CD14-positive monocyte (primary cell): ENCODE measurements at regions not wholly inside any gene's neighbourhood (a gene's known extent, or its start where the extent isn't known, plus 50 kb on each side); places are given as distances from the start of the nearest gene placed in this dataset.

ENCODE experiments used
- DNase-seq, 3 donors: peaks; one replicate each; pipeline ENCODE4 v3.0.0-alpha.2; 2011 to 2022
- H2AFZ ChIP-seq: 2 replicates; pipeline ENCODE4 v1.6.0; 2012; ENCODE audit warnings: mild to moderate bottlenecking, low read depth, low read length, inconsistent platforms; ENCODE audit not compliant: insufficient read depth, poor library complexity, severe bottlenecking
- H3K27ac ChIP-seq, 2 donors: 1 replicate in 1 of 2; 2 replicates in 1 of 2; pipeline ENCODE4 v1.5.1; 2012 to 2013; ENCODE audit warnings: low read length in 2 of 2, control low read depth in 1 of 2, inconsistent platforms in 1 of 2, low read depth in 1 of 2, mild to moderate bottlenecking in 1 of 2
- H3K27me3 ChIP-seq, 2 donors: one replicate each; pipeline versions ENCODE4 v1.6.0 to v1.6.1; 2011 to 2013; ENCODE audit warnings: low read length in 2 of 2; ENCODE audit not compliant: control insufficient read depth in 2 of 2, insufficient read depth in 2 of 2
- H3K36me3 ChIP-seq, 2 donors: replicated peaks in 1 of 2; 1 replicate in 1 of 2; 2 replicates in 1 of 2; pipeline versions ENCODE4 v1.5.1 to v1.6.1; 2012 to 2013; ENCODE audit warnings: low read length in 2 of 2, control low read depth in 1 of 2, inconsistent platforms in 1 of 2, mild to moderate bottlenecking in 1 of 2; ENCODE audit not compliant: insufficient read depth in 2 of 2, control insufficient read depth in 1 of 2
- H3K4me1 ChIP-seq, 2 donors: 1 replicate in 1 of 2; 2 replicates in 1 of 2; pipeline versions ENCODE4 v1.5.1 to v1.6.1; 2012 to 2013; ENCODE audit warnings: low read length in 2 of 2, control low read depth in 1 of 2, inconsistent platforms in 1 of 2, mild to moderate bottlenecking in 1 of 2, moderate library complexity in 1 of 2; ENCODE audit not compliant: insufficient read depth in 2 of 2, control insufficient read depth in 1 of 2
- H3K4me2 ChIP-seq: replicated peaks from 2 replicates; pipeline ENCODE3; 2012; ENCODE audit warnings: low read length, moderate library complexity, mild to moderate bottlenecking; ENCODE audit not compliant: poor library complexity, severe bottlenecking; ENCODE audit errors: extremely low read depth
- H3K4me3 ChIP-seq, 3 experiments: fragments of 200-600 bp in 1 of 3; sonication (generic) in 1 of 3; replicated peaks in 1 of 3; 1 replicate in 2 of 3; 2 replicates in 1 of 3; pipeline ENCODE4 v1.5.1; 2011 to 2013; ENCODE audit warnings: low read length in 3 of 3, mild to moderate bottlenecking in 3 of 3, control low read depth in 2 of 3, low read depth in 2 of 3, inconsistent platforms in 1 of 3, moderate library complexity in 1 of 3
- H3K79me2 ChIP-seq: 2 replicates; pipeline ENCODE4 v1.6.0; 2012; ENCODE audit warnings: mild to moderate bottlenecking, control low read depth, inconsistent platforms, low read length, moderate library complexity; ENCODE audit not compliant: insufficient read depth
- H3K9ac ChIP-seq: 2 replicates; pipeline ENCODE4 v1.6.0; 2017; ENCODE audit warnings: low read length, mild to moderate bottlenecking; ENCODE audit not compliant: insufficient read depth, poor library complexity, severe bottlenecking
- H3K9me3 ChIP-seq, 2 donors: replicated peaks in 1 of 2; 1 replicate in 1 of 2; 2 replicates in 1 of 2; pipeline versions ENCODE4 v1.5.1 to v1.6.1; 2012 to 2013; ENCODE audit warnings: low read length in 2 of 2, control low read depth in 1 of 2; ENCODE audit not compliant: control insufficient read depth in 1 of 2, insufficient read depth in 1 of 2
- H4K20me1 ChIP-seq: 2 replicates; pipeline ENCODE4 v1.6.0; 2012; ENCODE audit warnings: mild to moderate bottlenecking, low read length, control low read depth, moderate library complexity; ENCODE audit not compliant: insufficient read depth
- H3K27ac Mint-ChIP-seq, 7 donors: one replicate each; pipeline ENCODE4 v1.8.0; 2020; ENCODE audit warnings: mild to moderate bottlenecking in 7 of 7, mixed read lengths in 7 of 7, moderate library complexity in 6 of 7, inconsistent platforms in 2 of 7
- H3K27me3 Mint-ChIP-seq, 3 donors: one replicate each; pipeline ENCODE4 v1.8.0; 2021 to 2022; ENCODE audit warnings: low read depth in 3 of 3, mild to moderate bottlenecking in 3 of 3, mixed read lengths in 3 of 3, moderate library complexity in 3 of 3, inconsistent platforms in 1 of 3
- H3K36me3 Mint-ChIP-seq, 2 donors: one replicate each; pipeline ENCODE4 v1.8.0; 2020; ENCODE audit warnings: mixed read lengths in 2 of 2, inconsistent platforms in 1 of 2, mild to moderate bottlenecking in 1 of 2
- H3K4me1 Mint-ChIP-seq: one replicate; pipeline ENCODE4 v1.8.0; 2020; ENCODE audit warnings: mild to moderate bottlenecking, mixed read lengths
- H3K4me3 Mint-ChIP-seq, 2 donors: one replicate each; pipeline ENCODE4 v1.8.0; 2020; ENCODE audit warnings: mild to moderate bottlenecking in 2 of 2, mixed read lengths in 2 of 2, moderate library complexity in 1 of 2
- H3K9me3 Mint-ChIP-seq, 7 donors: one replicate each; pipeline ENCODE4 v1.8.0; 2020 to 2022; ENCODE audit warnings: mixed read lengths in 7 of 7, mild to moderate bottlenecking in 6 of 7, moderate library complexity in 6 of 7, inconsistent platforms in 2 of 7
- WGBS: methylation state at CpG from one replicate; pipeline ENCODE4 v1.1.5; 2013; ENCODE audit warnings: missing lambda C conversion rate; ENCODE audit not compliant: insufficient coverage; 5-methylcytosine and 5-hydroxymethylcytosine counted together
- intact Hi-C, 2 donors: fragments of 100-400 bp; cut with micrococcal nuclease; formaldehyde crosslinking; loops; one replicate each; pipeline versions ENCODE4 v1.15.0 to v1.15.1; 2023
- TF ChIP-seq, protein P1 (sequence below): fragments of 200-600 bp; IDR thresholded peaks from one replicate; pipeline ENCODE4 v1.8.0; 2022; ENCODE audit warnings: antibody characterized with exemption, mild to moderate bottlenecking

DNA sequence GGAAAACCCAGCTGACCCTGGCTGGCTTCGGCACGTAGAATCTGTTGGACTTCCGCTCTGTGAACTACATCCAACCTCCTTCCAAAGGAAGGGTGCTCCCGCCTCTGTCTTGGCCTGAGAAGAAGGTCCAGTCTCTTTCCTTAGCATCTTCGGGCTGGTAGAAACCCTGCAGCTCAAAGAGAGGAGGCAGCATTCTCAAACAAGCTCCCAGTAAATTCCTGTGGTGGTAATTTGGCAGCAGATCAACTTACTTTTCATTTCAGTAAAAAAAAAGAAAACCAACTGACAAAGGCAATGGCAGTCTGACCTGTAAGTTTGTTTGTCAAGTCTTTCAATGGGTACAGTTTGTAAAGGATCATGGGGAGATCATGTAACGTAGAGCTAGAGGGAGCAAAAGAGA is 176.7 kb downstream of the MED10 start:
- H3K4me2 ChIP-seq = no peak overlapping the region
- no peaks in the 10 kb centered on the region for H3K36me3 Mint-ChIP-seq
- no peaks in the 10 kb centered on the region for H4K20me1 ChIP-seq
- no peaks in the 10 kb centered on the region for H3K4me1 ChIP-seq
- no peaks in the 10 kb centered on the region for H3K79me2 ChIP-seq
- no peaks in the 10 kb centered on the region for H3K27me3 Mint-ChIP-seq
- no peak overlapping the region for H2AFZ ChIP-seq
- no peak overlapping the region for H3K9ac ChIP-seq
- no peaks in the 10 kb centered on the region for H3K4me1 Mint-ChIP-seq
- no peak overlapping the region for H3K27ac ChIP-seq
- H3K9me3 ChIP-seq = peaks cover 0 to 6% of the 10 kb centered on the region in 2 donors
- WGBS = 92% methylated on average over 4 of the region's 6 CpGs
- no peak overlapping the region for H3K4me3 Mint-ChIP-seq
- H3K27ac Mint-ChIP-seq = no peak overlapping the region
- no peaks in the 10 kb centered on the region for H3K36me3 ChIP-seq
- no peak overlapping the region for H3K4me3 ChIP-seq
- TF ChIP-seq, protein P1, sequence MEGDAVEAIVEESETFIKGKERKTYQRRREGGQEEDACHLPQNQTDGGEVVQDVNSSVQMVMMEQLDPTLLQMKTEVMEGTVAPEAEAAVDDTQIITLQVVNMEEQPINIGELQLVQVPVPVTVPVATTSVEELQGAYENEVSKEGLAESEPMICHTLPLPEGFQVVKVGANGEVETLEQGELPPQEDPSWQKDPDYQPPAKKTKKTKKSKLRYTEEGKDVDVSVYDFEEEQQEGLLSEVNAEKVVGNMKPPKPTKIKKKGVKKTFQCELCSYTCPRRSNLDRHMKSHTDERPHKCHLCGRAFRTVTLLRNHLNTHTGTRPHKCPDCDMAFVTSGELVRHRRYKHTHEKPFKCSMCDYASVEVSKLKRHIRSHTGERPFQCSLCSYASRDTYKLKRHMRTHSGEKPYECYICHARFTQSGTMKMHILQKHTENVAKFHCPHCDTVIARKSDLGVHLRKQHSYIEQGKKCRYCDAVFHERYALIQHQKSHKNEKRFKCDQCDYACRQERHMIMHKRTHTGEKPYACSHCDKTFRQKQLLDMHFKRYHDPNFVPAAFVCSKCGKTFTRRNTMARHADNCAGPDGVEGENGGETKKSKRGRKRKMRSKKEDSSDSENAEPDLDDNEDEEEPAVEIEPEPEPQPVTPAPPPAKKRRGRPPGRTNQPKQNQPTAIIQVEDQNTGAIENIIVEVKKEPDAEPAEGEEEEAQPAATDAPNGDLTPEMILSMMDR = no peak
- intact Hi-C loops = no loop called here
- no peaks in the 10 kb centered on the region for H3K27me3 ChIP-seq
- DNase-seq = no peak
- H3K9me3 Mint-ChIP-seq = peaks cover 0 to 16% (median 4%) of the 10 kb centered on the region in 7 donors

DNA sequence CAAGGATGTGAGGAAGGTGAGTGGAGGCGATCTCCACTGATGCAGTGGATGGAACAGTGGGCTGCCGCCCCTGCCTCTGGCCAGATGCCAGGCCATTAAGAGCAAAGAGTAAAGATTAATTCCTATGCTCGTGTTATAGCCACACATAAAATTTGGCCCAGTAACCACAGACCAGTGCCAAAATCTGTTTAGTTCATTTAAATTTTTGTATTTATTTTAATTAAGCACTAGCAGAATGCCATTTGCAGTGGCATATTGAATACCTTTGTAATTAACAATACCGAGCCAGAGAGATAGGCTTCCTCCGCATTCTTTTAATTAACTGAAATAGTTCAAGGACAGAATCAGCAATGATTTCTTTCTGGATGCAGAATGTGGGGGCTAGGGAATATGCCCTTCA is 179.8 kb downstream of the MED10 start:
- peaks cover 0 to 6% of the 10 kb centered on the region in 2 donors for H3K9me3 ChIP-seq
- no peak overlapping the region for H3K4me3 ChIP-seq
- peaks cover 0 to 15% (median 4%) of the 10 kb centered on the region in 7 donors for H3K9me3 Mint-ChIP-seq
- no peak overlapping the region for H2AFZ ChIP-seq
- TF ChIP-seq, protein P1 = no peak
- DNase-seq = no peak
- H4K20me1 ChIP-seq = no peaks in the 10 kb centered on the region
- H3K27ac Mint-ChIP-seq = no peak overlapping the region
- no peaks in the 10 kb centered on the region for H3K36me3 ChIP-seq
- no peak overlapping the region for H3K4me2 ChIP-seq
- no peaks in the 10 kb centered on the region for H3K36me3 Mint-ChIP-seq
- no peaks in the 10 kb centered on the region for H3K27me3 ChIP-seq
- no peak overlapping the region for H3K4me3 Mint-ChIP-seq
- H3K4me1 ChIP-seq = no peaks in the 10 kb centered on the region
- H3K27ac ChIP-seq = no peak overlapping the region
- intact Hi-C loops = no loop called here
- no peaks in the 10 kb centered on the region for H3K79me2 ChIP-seq
- no CpG with 5 or more reads among the region's 5 CpGs for WGBS
- no peaks in the 10 kb centered on the region for H3K4me1 Mint-ChIP-seq
- H3K9ac ChIP-seq = no peak overlapping the region
- no peaks in the 10 kb centered on the region for H3K27me3 Mint-ChIP-seq
